ENCODE measurements at regions not wholly inside any gene's neighbourhood (a gene's known extent, or its start where the extent isn't known, plus 50 kb on each side); places are given as distances from the start of the nearest gene placed in this dataset.

- H3K9me3 Mint-ChIP-seq (ENCODE audit: low read depth) = peaks cover 2% of the 10 kb centered on the region
- no peak for DNase-seq (ENCODE audit: low spot score, unreplicated experiment)
- TF ChIP-seq, protein P1, sequence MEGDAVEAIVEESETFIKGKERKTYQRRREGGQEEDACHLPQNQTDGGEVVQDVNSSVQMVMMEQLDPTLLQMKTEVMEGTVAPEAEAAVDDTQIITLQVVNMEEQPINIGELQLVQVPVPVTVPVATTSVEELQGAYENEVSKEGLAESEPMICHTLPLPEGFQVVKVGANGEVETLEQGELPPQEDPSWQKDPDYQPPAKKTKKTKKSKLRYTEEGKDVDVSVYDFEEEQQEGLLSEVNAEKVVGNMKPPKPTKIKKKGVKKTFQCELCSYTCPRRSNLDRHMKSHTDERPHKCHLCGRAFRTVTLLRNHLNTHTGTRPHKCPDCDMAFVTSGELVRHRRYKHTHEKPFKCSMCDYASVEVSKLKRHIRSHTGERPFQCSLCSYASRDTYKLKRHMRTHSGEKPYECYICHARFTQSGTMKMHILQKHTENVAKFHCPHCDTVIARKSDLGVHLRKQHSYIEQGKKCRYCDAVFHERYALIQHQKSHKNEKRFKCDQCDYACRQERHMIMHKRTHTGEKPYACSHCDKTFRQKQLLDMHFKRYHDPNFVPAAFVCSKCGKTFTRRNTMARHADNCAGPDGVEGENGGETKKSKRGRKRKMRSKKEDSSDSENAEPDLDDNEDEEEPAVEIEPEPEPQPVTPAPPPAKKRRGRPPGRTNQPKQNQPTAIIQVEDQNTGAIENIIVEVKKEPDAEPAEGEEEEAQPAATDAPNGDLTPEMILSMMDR (IDR thresholded peaks at IDR 0.05; ENCODE audit: unreplicated experiment) = no peak
Observed at GRCh38 chrX:40258909-40259308, 161.2 kb upstream of the BCOR start.

GRCh38 chrX:40253771-40254170, 156.0 kb upstream of the BCOR start:
- H3K27ac Mint-ChIP-seq = no peak overlapping the region
- TF ChIP-seq, protein P1 (IDR thresholded peaks at IDR 0.05; ENCODE audit: unreplicated experiment) = no peak
- no peak for DNase-seq (ENCODE audit: low spot score, unreplicated experiment)
- no peaks in the 10 kb centered on the region for H3K4me1 Mint-ChIP-seq (ENCODE audit: low read depth)
- no peak overlapping the region for H3K4me3 Mint-ChIP-seq (ENCODE audit: low read depth)
- H3K9me3 Mint-ChIP-seq (ENCODE audit: low read depth) = peaks cover 9% of the 10 kb centered on the region
- no peaks in the 10 kb centered on the region for H3K27me3 Mint-ChIP-seq
- H3K36me3 Mint-ChIP-seq (ENCODE audit: insufficient read depth) = no peaks in the 10 kb centered on the region

More at GRCh38 chrX:40258909-40259308, 161.2 kb upstream of the BCOR start:
- Mint-ChIP-seq H3K36me3 (ENCODE audit: insufficient read depth) (no peaks in the 10 kb centered on the region), H3K4me3 (ENCODE audit: low read depth) (no peak overlapping the region), H3K27me3 (no peaks in the 10 kb centered on the region), H3K4me1 (ENCODE audit: low read depth) (no peaks in the 10 kb centered on the region), H3K27ac (no peak overlapping the region)

- TF ChIP-seq, protein P1 (IDR thresholded peaks at IDR 0.05; ENCODE audit: unreplicated experiment) = no peak
- peaks cover 11% of the 10 kb centered on the region for H3K9me3 Mint-ChIP-seq (ENCODE audit: low read depth)
Observed at GRCh38 chrX:40249582-40249981, 151.8 kb upstream of the BCOR start.

DNA sequence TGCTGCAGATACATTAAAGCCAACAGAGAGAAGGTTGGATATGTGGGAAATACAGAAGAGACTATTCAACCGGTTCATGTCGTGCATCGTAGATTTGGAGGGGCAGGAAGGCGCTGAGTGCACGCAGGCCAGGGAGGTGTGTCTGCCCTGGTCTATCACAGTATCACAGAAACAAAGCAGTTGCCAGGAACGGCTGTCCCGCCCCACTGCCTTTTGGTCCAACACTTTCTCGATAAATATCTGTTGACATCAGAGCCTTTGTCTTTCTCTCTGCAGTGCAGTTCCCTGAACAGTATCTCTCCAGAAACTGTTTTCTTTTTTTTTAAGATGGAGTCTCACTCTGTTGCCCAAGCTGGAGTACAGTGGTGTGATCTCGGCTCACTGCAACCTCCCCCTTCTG, 151.1 kb upstream of the BCOR start:
- Mint-ChIP-seq H3K9me3 (ENCODE audit: low read depth) (peaks cover 11% of the 10 kb centered on the region), H3K4me3 (ENCODE audit: low read depth) (no peak overlapping the region), H3K27me3 (peaks cover 3% of the 10 kb centered on the region), H3K36me3 (ENCODE audit: insufficient read depth) (no peaks in the 10 kb centered on the region), H3K27ac (no peak overlapping the region), H3K4me1 (ENCODE audit: low read depth) (peaks cover 4% of the 10 kb centered on the region)
- DNase-seq (ENCODE audit: low spot score, unreplicated experiment) = no peak
- TF ChIP-seq, protein P1 (IDR thresholded peaks at IDR 0.05; ENCODE audit: unreplicated experiment) = no peak

More at GRCh38 chrX:40249582-40249981, 151.8 kb upstream of the BCOR start:
- H3K4me3 Mint-ChIP-seq (ENCODE audit: low read depth) = no peak overlapping the region
- H3K27ac Mint-ChIP-seq = no peak overlapping the region
- peaks cover 3% of the 10 kb centered on the region for H3K27me3 Mint-ChIP-seq
- peaks cover 2% of the 10 kb centered on the region for H3K4me1 Mint-ChIP-seq (ENCODE audit: low read depth)
- no peaks in the 10 kb centered on the region for H3K36me3 Mint-ChIP-seq (ENCODE audit: insufficient read depth)
- DNase-seq (ENCODE audit: low spot score, unreplicated experiment) = no peak

GRCh38 chrX:40247848-40248622, 150.3 kb upstream of the BCOR start:
- DNase-seq (ENCODE audit: low spot score, unreplicated experiment) = no peak
- Mint-ChIP-seq H3K4me3 (ENCODE audit: low read depth) (no peak overlapping the region), H3K36me3 (ENCODE audit: insufficient read depth) (no peaks in the 10 kb centered on the region), H3K9me3 (ENCODE audit: low read depth) (peaks cover 11% of the 10 kb centered on the region), H3K27ac (no peak overlapping the region), H3K4me1 (ENCODE audit: low read depth) (peaks cover 5% of the 10 kb centered on the region), H3K27me3 (peaks cover 3% of the 10 kb centered on the region)
- TF ChIP-seq, protein P1 (IDR thresholded peaks at IDR 0.05; ENCODE audit: unreplicated experiment) = no peak

Data from progenitor cell of endocrine pancreas (in vitro differentiated cells).